ENCODE measurements at regions not wholly inside any gene's neighbourhood (a gene's known extent, or its start where the extent isn't known, plus 50 kb on each side); places are given as distances from the start of the nearest gene placed in this dataset.

GRCh38 chr22:49077586-49077985 lies 750.1 kb downstream of the BRD1 start:
- DNase-seq: no peak

- DNase-seq: no peak
These were observed 750.7 kb downstream of the BRD1 start for GRCh38 chr22:49077036-49077393.

GRCh38 chr22:49076300-49077035 lies 751.2 kb downstream of the BRD1 start:
- no peak for DNase-seq

- no peak for DNase-seq
These were observed 752.5 kb downstream of the BRD1 start for GRCh38 chr22:49075150-49075549.

GRCh38 chr22:49073873-49074417 lies 753.7 kb downstream of the BRD1 start:
- DNase-seq: no peak

- no peak for DNase-seq
These were observed 754.6 kb downstream of the BRD1 start for GRCh38 chr22:49072996-49073645.

- no peak for DNase-seq
These were observed 757.2 kb downstream of the BRD1 start for GRCh38 chr22:49070501-49070900.

GRCh38 chr22:49068861-49069500 lies 758.7 kb downstream of the BRD1 start:
- no peak for DNase-seq

- DNase-seq: no peak
These were observed 760.2 kb downstream of the BRD1 start for GRCh38 chr22:49067504-49067903.

GRCh38 chr22:49066619-49067018 lies 761.1 kb downstream of the BRD1 start:
- DNase-seq: no peak

- no peak for DNase-seq
These were observed 762.8 kb downstream of the BRD1 start for GRCh38 chr22:49064836-49065235.

- no peak for DNase-seq
These were observed 764.2 kb downstream of the BRD1 start for GRCh38 chr22:49063545-49063890.

GRCh38 chr22:49062802-49063544 lies 764.7 kb downstream of the BRD1 start:
- DNase-seq: no peak

- DNase-seq: no peak
These were observed 765.4 kb downstream of the BRD1 start for GRCh38 chr22:49062155-49062801.

GRCh38 chr22:49057910-49058309 lies 769.8 kb downstream of the BRD1 start:
- no peak for DNase-seq

GRCh38 chr22:49056301-49056700 lies 771.4 kb downstream of the BRD1 start:
- DNase-seq: no peak

GRCh38 chr22:49055406-49055805 lies 772.3 kb downstream of the BRD1 start:
- no peak for DNase-seq

GRCh38 chr22:49053578-49053977 lies 774.1 kb downstream of the BRD1 start:
- no peak for DNase-seq

GRCh38 chr22:49052560-49052959 lies 775.1 kb downstream of the BRD1 start:
- DNase-seq: no peak

- no peak for DNase-seq
These were observed 775.6 kb downstream of the BRD1 start for GRCh38 chr22:49052023-49052538.

GRCh38 chr22:49051491-49052022 lies 776.1 kb downstream of the BRD1 start:
- no peak for DNase-seq

- DNase-seq: no peak
These were observed 778.0 kb downstream of the BRD1 start for GRCh38 chr22:49049691-49050090.

Measured in bone marrow (tissue), 2 donors.